Kidney glomerular epithelial cell (primary cell): ENCODE measurements at regions not wholly inside any gene's neighbourhood (a gene's known extent, or its start where the extent isn't known, plus 50 kb on each side); places are given as distances from the start of the nearest gene placed in this dataset.

Source experiments
- DNase-seq: peaks from one replicate; lab custom pipeline; 2025; lab: John Stamatoyannopoulos, UW

- DNase-seq: no peak
Measured at GRCh38 chr5:137567226-137567625, 68.1 kb upstream of the SPOCK1 start.

GRCh38 chr5:137566780-137567179 lies 67.7 kb upstream of the SPOCK1 start:
- DNase-seq: no peak

GRCh38 chr5:137566118-137566541 lies 67.0 kb upstream of the SPOCK1 start:
- DNase-seq: peak; percentile 75

- DNase-seq: peak; percentile 77
Measured at GRCh38 chr5:137565450-137565849, 66.3 kb upstream of the SPOCK1 start.

GRCh38 chr5:137564398-137564961 lies 65.4 kb upstream of the SPOCK1 start:
- peak; percentile 43 for DNase-seq

GRCh38 chr5:137563646-137564397 lies 64.7 kb upstream of the SPOCK1 start:
- peak; percentile 97 for DNase-seq

GRCh38 chr5:137563301-137563645 lies 64.1 kb upstream of the SPOCK1 start:
- DNase-seq: peak; percentile 87

- DNase-seq: peak; percentile 32
Measured at GRCh38 chr5:137561608-137562007, 62.5 kb upstream of the SPOCK1 start.

- no peak for DNase-seq
Measured at GRCh38 chr5:137560420-137560819, 61.3 kb upstream of the SPOCK1 start.
